IMR-90 (cell line): ENCODE measurements at regions not wholly inside any gene's neighbourhood (a gene's known extent, or its start where the extent isn't known, plus 50 kb on each side); places are given as distances from the start of the nearest gene placed in this dataset.

Experiments
- BHLHE40 ChIP-seq: fragments of 150-350 bp; IDR thresholded peaks from 2 replicates; pipeline ENCODE4 v1.6.1; 2016; ENCODE audit warnings: mild to moderate bottlenecking, low read depth, low read length
- CEBPB ChIP-seq: IDR thresholded peaks from 2 replicates; pipeline ENCODE4 v1.6.1; 2012; ENCODE audit warnings: low read depth, low read length, improper control_type of control experiment
- CHD1 ChIP-seq: IDR thresholded peaks from 2 replicates; pipeline ENCODE4 v1.6.1; 2012; ENCODE audit warnings: low read depth, low read length, improper control_type of control experiment
- MAFK ChIP-seq: IDR thresholded peaks from 2 replicates; pipeline ENCODE4 v1.6.1; 2012; ENCODE audit warnings: low read depth, low read length, improper control_type of control experiment
- MAZ ChIP-seq: IDR thresholded peaks from 2 replicates; pipeline ENCODE4 v1.6.1; 2012; ENCODE audit warnings: low read depth, mild to moderate bottlenecking, low read length, improper control_type of control experiment, moderate library complexity, borderline replicate concordance
- MXI1 ChIP-seq: IDR thresholded peaks from 2 replicates; pipeline ENCODE4 v1.6.1; 2012; ENCODE audit warnings: low read depth, mild to moderate bottlenecking, low read length, moderate library complexity, borderline replicate concordance
- NFE2L2 ChIP-seq: fragments of 150-350 bp; IDR thresholded peaks from 2 replicates; pipeline ENCODE4 v1.6.1; 2016; ENCODE audit warnings: low read depth, mild to moderate bottlenecking, low read length
- POLR2A ChIP-seq: IDR thresholded peaks from 2 replicates; pipeline ENCODE4 v1.6.1; 2012; ENCODE audit warnings: mild to moderate bottlenecking, low read depth, low read length
- RCOR1 ChIP-seq: IDR thresholded peaks from 2 replicates; pipeline ENCODE4 v1.6.1; 2012; ENCODE audit warnings: mild to moderate bottlenecking, low read length, improper control_type of control experiment; ENCODE audit not compliant: insufficient replicate concordance
- RFX5 ChIP-seq: IDR thresholded peaks from 2 replicates; pipeline ENCODE4 v1.8.0; 2012; ENCODE audit warnings: low read depth, mild to moderate bottlenecking, low read length, moderate library complexity
- SMC3 ChIP-seq: fragments of 150-350 bp; IDR thresholded peaks from 2 replicates; pipeline ENCODE4 v1.6.1; 2016; ENCODE audit warnings: low read depth, mild to moderate bottlenecking, antibody characterized with exemption, low read length, moderate library complexity
- TF ChIP-seq, protein P1 (sequence below): fragments of 150-350 bp; IDR thresholded peaks from 2 replicates; pipeline ENCODE4 v1.6.1; 2017; ENCODE audit warnings: mild to moderate bottlenecking, antibody characterized with exemption, low read length, low read depth
- TF ChIP-seq, protein P2 (sequence below): conservative IDR thresholded peaks from 2 replicates; pipeline ENCODE4 v1.5.1; 2012; ENCODE audit warnings: mild to moderate bottlenecking, low read depth, low read length, improper control_type of control experiment
- TF ChIP-seq, protein P3 (sequence below): fragments of 150-350 bp; IDR thresholded peaks from 2 replicates; pipeline ENCODE4 v1.6.1; 2016; ENCODE audit warnings: low read depth, mild to moderate bottlenecking, low read length, moderate library complexity, borderline replicate concordance

DNA sequence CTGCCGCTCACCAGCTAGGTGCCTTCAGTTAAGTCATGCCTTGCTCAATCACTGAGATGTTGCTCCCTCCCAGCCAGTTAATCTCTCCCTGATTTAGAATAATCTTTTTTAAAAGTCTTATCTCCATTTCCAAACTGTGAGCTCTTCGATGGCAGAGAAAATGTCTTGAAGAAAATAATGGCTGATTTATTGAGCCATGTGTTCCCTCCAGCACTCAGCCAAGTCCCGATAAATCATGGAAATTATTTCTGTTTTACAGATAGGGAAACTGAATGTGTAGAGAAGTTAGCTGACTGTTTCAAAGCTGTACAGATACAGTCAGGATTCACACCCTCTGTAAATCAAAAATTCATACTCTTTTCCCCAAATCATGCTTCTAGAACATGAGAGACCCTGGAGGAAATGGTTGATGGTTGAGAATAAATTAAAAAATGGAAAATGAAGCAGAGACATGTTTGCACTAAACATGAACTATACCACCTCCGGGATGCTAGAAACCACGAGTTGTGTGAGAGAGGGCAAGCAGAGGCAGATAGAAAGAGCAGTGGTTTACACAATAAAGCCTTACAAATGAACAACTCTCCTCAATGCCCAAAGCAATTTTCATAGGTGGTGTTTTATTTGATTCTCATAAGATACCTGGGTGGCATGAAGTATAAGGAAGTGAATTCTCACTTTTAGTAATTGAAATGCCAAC is 376.4 kb downstream of the PLPP3 start:
- TF ChIP-seq, protein P1, sequence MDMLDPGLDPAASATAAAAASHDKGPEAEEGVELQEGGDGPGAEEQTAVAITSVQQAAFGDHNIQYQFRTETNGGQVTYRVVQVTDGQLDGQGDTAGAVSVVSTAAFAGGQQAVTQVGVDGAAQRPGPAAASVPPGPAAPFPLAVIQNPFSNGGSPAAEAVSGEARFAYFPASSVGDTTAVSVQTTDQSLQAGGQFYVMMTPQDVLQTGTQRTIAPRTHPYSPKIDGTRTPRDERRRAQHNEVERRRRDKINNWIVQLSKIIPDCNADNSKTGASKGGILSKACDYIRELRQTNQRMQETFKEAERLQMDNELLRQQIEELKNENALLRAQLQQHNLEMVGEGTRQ = no peak
- TF ChIP-seq, protein P2, sequence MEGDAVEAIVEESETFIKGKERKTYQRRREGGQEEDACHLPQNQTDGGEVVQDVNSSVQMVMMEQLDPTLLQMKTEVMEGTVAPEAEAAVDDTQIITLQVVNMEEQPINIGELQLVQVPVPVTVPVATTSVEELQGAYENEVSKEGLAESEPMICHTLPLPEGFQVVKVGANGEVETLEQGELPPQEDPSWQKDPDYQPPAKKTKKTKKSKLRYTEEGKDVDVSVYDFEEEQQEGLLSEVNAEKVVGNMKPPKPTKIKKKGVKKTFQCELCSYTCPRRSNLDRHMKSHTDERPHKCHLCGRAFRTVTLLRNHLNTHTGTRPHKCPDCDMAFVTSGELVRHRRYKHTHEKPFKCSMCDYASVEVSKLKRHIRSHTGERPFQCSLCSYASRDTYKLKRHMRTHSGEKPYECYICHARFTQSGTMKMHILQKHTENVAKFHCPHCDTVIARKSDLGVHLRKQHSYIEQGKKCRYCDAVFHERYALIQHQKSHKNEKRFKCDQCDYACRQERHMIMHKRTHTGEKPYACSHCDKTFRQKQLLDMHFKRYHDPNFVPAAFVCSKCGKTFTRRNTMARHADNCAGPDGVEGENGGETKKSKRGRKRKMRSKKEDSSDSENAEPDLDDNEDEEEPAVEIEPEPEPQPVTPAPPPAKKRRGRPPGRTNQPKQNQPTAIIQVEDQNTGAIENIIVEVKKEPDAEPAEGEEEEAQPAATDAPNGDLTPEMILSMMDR = no peak
- TF ChIP-seq POLR2A (no peak), SMC3 (no peak), MAFK (no peak), NFE2L2 (no peak), MAZ (no peak), MXI1 (no peak), RCOR1 (no peak), CEBPB (no peak), RFX5 (no peak), CHD1 (no peak), BHLHE40 (no peak)
- TF ChIP-seq, protein P3, sequence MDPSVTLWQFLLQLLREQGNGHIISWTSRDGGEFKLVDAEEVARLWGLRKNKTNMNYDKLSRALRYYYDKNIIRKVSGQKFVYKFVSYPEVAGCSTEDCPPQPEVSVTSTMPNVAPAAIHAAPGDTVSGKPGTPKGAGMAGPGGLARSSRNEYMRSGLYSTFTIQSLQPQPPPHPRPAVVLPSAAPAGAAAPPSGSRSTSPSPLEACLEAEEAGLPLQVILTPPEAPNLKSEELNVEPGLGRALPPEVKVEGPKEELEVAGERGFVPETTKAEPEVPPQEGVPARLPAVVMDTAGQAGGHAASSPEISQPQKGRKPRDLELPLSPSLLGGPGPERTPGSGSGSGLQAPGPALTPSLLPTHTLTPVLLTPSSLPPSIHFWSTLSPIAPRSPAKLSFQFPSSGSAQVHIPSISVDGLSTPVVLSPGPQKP = no peak
